HCT116 (cell line): ENCODE measurements at regions not wholly inside any gene's neighbourhood (a gene's known extent, or its start where the extent isn't known, plus 50 kb on each side); places are given as distances from the start of the nearest gene placed in this dataset.

ENCODE experiments used
- ATAC-seq: fragments of 200-7000 bp; cut with Tn5 transposase; 2 replicates; pipeline ENCODE4 v1.9.1; 2020; ENCODE audit warnings: mild to moderate bottlenecking, moderate library complexity
- BruUV-seq: library from RNA; stranded (reverse); fragments of 400-500 nt; replicated peaks from 2 replicates; lab custom pipeline; 2021; lab: Mats Ljungman, UMichigan
- CTCF ChIA-PET: fragments of 300-600 bp; sonication (Branson Sonifier 250); formaldehyde crosslinking; loops from one replicate; lab custom pipeline; 2021; ENCODE audit warnings: antibody characterized with exemption; lab: Charles Lee
- POLR2A ChIA-PET: fragments of 300-600, 350-600 bp; sonication (Branson Sonifier 250); formaldehyde crosslinking; loops from one replicate; lab custom pipeline; 2021; ENCODE audit warnings: antibody characterized with exemption; lab: Charles Lee
- RAD21 ChIA-PET, 2 experiments: fragments of 300-600 bp; sonication (Branson Sonifier 250); formaldehyde crosslinking; loops; one replicate each; lab custom pipeline; 2023; ENCODE audit warnings: low total read pairs in 2 of 2; ENCODE audit not compliant: uncharacterized antibody in 2 of 2, unreplicated experiment in 2 of 2, low non-redundant PET in 1 of 2; lab: Charles Lee
- DNase-seq: peaks from one replicate; pipeline ENCODE4 v3.0.0-alpha.2; 2010; ENCODE audit warnings: low read depth, low spot score
- H2AFZ ChIP-seq: fragments of 200-600 bp; shearing (Covaris generic), sonication (generic); 2 replicates; pipeline ENCODE4 v1.6.1; 2017; ENCODE audit warnings: low read depth, mixed run types, mixed read lengths, antibody characterized with exemption, low read length; ENCODE audit not compliant: poor library complexity, severe bottlenecking
- H3K27ac ChIP-seq: 2 replicates; pipeline ENCODE4 v1.5.1; 2012; ENCODE audit warnings: low read depth, low read length
- H3K27me3 ChIP-seq: fragments of 200-600 bp; sonication (generic); 2 replicates; pipeline ENCODE4 v1.6.1; 2016; ENCODE audit warnings: mixed run types, low read length, mixed read lengths; ENCODE audit not compliant: insufficient read depth
- H3K36me3 ChIP-seq, 2 experiments: fragments of 200-500 bp in 1 of 2; fragments of 200-600 bp in 1 of 2; sonication (Bioruptor generic) in 1 of 2; sonication (generic) in 1 of 2; 2 replicates each; pipeline versions ENCODE4 v1.5.1 to v1.6.1; 2014 to 2016; ENCODE audit warnings: low read length in 2 of 2, inconsistent platforms in 1 of 2, mixed read lengths in 1 of 2, mixed run types in 1 of 2; ENCODE audit not compliant: insufficient read depth in 2 of 2, control insufficient read depth in 1 of 2
- H3K4me1 ChIP-seq, 2 experiments: fragments of 200-600 bp in 1 of 2; sonication (generic) in 1 of 2; 2 replicates each; pipeline versions ENCODE4 v1.5.1 to v1.6.1; 2012 to 2017; ENCODE audit warnings: low read length in 2 of 2, inconsistent platforms in 1 of 2, mild to moderate bottlenecking in 1 of 2, mixed read lengths in 1 of 2, mixed run types in 1 of 2, moderate library complexity in 1 of 2; ENCODE audit not compliant: insufficient read depth in 2 of 2, control insufficient read depth in 1 of 2
- H3K4me2 ChIP-seq: fragments of 200-600 bp; sonication (generic); 2 replicates; pipeline ENCODE4 v1.6.1; 2017; ENCODE audit warnings: mixed run types, low read length, mixed read lengths
- H3K4me3 ChIP-seq, 2 experiments: fragments of 200-600 bp in 1 of 2; sonication (generic) in 1 of 2; replicated peaks in 1 of 2; 2 replicates each; pipeline ENCODE4 v1.5.1; 2011 to 2016; ENCODE audit warnings: low read length in 2 of 2, control low read depth in 1 of 2, low read depth in 1 of 2, mild to moderate bottlenecking in 1 of 2, mixed read lengths in 1 of 2, mixed run types in 1 of 2
- H3K79me2 ChIP-seq: fragments of 200-600 bp; sonication (generic); 2 replicates; pipeline ENCODE4 v1.6.1; 2017; ENCODE audit warnings: mild to moderate bottlenecking, mixed run types, low read length, moderate library complexity, mixed read lengths; ENCODE audit not compliant: insufficient read depth
- H3K9ac ChIP-seq: fragments of 200-600 bp; sonication (generic); 2 replicates; pipeline ENCODE4 v1.6.1; 2016; ENCODE audit warnings: low read length, mixed read lengths
- H3K9me2 ChIP-seq: fragments of 200-600 bp; sonication (generic), shearing (Covaris generic); 2 replicates; pipeline ENCODE4 v1.6.1; 2017; ENCODE audit warnings: mixed run types, mild to moderate bottlenecking, moderate library complexity; ENCODE audit not compliant: insufficient read depth
- H3K9me3 ChIP-seq, 2 experiments: fragments of 200-500 bp in 1 of 2; fragments of 200-600 bp in 1 of 2; sonication (Bioruptor generic) in 1 of 2; sonication (generic) in 1 of 2; 2 replicates each; pipeline ENCODE4 v1.6.1; 2014 to 2017; ENCODE audit warnings: low read length in 2 of 2, mixed read lengths in 2 of 2, inconsistent platforms in 1 of 2, low read depth in 1 of 2, mild to moderate bottlenecking in 1 of 2, mixed run types in 1 of 2, moderate library complexity in 1 of 2; ENCODE audit not compliant: control insufficient read depth in 1 of 2, insufficient read depth in 1 of 2
- H4K20me1 ChIP-seq: fragments of 200-600 bp; sonication (generic), shearing (Covaris generic); 2 replicates; pipeline ENCODE4 v1.6.1; 2017; ENCODE audit warnings: mixed run types, mild to moderate bottlenecking, moderate library complexity; ENCODE audit not compliant: insufficient read depth
- CBX3 ChIP-seq: IDR thresholded peaks from 2 replicates; pipeline ENCODE4 v1.6.1; 2012; ENCODE audit warnings: low read depth
- CTCF ChIP-seq, 3 experiments: fragments of 200-600 bp in 1 of 3; sonication (generic) in 1 of 3; IDR thresholded peaks in 2 of 3; conservative IDR thresholded peaks in 1 of 3; 2 replicates each; pipeline ENCODE4 v1.5.1; 2012 to 2017; ENCODE audit warnings: low read depth in 2 of 3, low read length in 2 of 3, antibody characterized with exemption in 1 of 3, borderline replicate concordance in 1 of 3, control low read depth in 1 of 3, mild to moderate bottlenecking in 1 of 3, mixed read lengths in 1 of 3, mixed run types in 1 of 3, moderate library complexity in 1 of 3; ENCODE audit not compliant: insufficient read depth in 1 of 3
- EGR1 ChIP-seq: IDR thresholded peaks from 2 replicates; pipeline ENCODE4 v1.6.1; 2012; ENCODE audit warnings: low read depth
- EZH2 ChIP-seq: fragments of 200-600 bp; sonication (generic); IDR thresholded peaks from 2 replicates; pipeline ENCODE4 v1.6.1; 2017; ENCODE audit warnings: antibody characterized with exemption, mixed run types
- POLR2A ChIP-seq: IDR thresholded peaks from 2 replicates; pipeline ENCODE4 v1.7.0; 2011; ENCODE audit warnings: borderline replicate concordance; ENCODE audit not compliant: insufficient read depth, insufficient read length; ENCODE audit errors: extremely low read depth
- SIN3A ChIP-seq: IDR thresholded peaks from 2 replicates; pipeline ENCODE4 v1.6.1; 2012; ENCODE audit warnings: low read depth
- YY1 ChIP-seq: IDR thresholded peaks from 2 replicates; pipeline ENCODE4 v1.6.1; 2011; ENCODE audit warnings: low read length, low read depth, moderate library complexity, mild to moderate bottlenecking; ENCODE audit not compliant: insufficient replicate concordance; ENCODE audit errors: extremely low read depth
- ZFX ChIP-seq: fragments of 450-650 bp; IDR thresholded peaks from 2 replicates; pipeline ENCODE4 v1.6.1; 2017
- intact Hi-C: fragments of 100-400 bp; cut with micrococcal nuclease; formaldehyde crosslinking; loops from 2 replicates; pipeline ENCODE4 v1.10.0; 2022

DNA sequence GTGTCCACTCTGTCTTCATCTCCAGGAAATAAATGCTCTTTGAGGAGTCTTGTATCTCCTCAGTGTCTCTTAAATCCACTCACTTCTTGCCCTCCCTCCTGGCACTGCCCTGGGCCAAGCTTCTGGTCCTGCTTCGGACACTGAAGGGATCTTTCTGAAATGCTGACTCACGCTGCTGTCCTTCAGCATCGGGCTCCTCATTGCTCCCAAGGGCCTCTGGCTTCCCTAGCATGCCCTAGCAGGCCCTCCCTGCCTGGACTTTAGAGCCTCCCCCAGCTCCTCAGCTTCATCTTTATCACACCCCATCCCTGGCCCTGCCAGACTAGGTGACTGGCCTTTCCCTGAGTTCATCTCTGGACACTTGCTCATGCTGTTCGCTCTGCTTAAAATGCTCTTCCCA lies 96.6 kb downstream of the FOXD2 start:
- no peaks in the 10 kb centered on the region for H3K9me3 ChIP-seq
- ChIA-PET CTCF (no interaction called here), POLR2A (no interaction called here), RAD21 (no interaction called here)
- H3K27me3 ChIP-seq: no peaks in the 10 kb centered on the region
- H3K36me3 ChIP-seq: no peaks in the 10 kb centered on the region
- intact Hi-C loops: no loop called here
- H3K79me2 ChIP-seq: no peaks in the 10 kb centered on the region
- no peak overlapping the region for H3K4me2 ChIP-seq
- TF ChIP-seq CTCF (IDR thresholded peaks at IDR 0.05 in 2 of 3, conservative IDR thresholded peaks at IDR 0.05 in 1 of 3; ENCODE audit: borderline replicate concordance in 1 of 3, insufficient read depth in 1 of 3, low read depth in 2 of 3, low read length in 2 of 3): no peak
- TF ChIP-seq EGR1: no peak
- TF ChIP-seq CBX3: no peak
- no peak for TF ChIP-seq EZH2
- no peak for TF ChIP-seq YY1
- H3K9me2 ChIP-seq: no peaks in the 10 kb centered on the region
- no peaks in the 10 kb centered on the region for H4K20me1 ChIP-seq
- no peak overlapping the region for H3K27ac ChIP-seq
- no peak overlapping the region for H3K4me3 ChIP-seq
- H2AFZ ChIP-seq: no peak overlapping the region
- no peaks in the 10 kb centered on the region for H3K4me1 ChIP-seq
- no TSS peak for BruUV-seq
- ATAC-seq: no peak
- no peak for DNase-seq
- no peak overlapping the region for H3K9ac ChIP-seq

GRCh38 chr1:47536646-47537118 lies 98.8 kb downstream of the FOXD2 start:
- Histone ChIP-seq H4K20me1 (no peaks in the 10 kb centered on the region), H2AFZ (no peak overlapping the region), H3K9ac (no peak overlapping the region), H3K4me3 (no peak overlapping the region), H3K4me2 (no peak overlapping the region), H3K4me1 (no peaks in the 10 kb centered on the region), H3K9me3 (no peaks in the 10 kb centered on the region), H3K9me2 (no peaks in the 10 kb centered on the region), H3K27ac (no peak overlapping the region), H3K27me3 (no peaks in the 10 kb centered on the region), H3K79me2 (no peaks in the 10 kb centered on the region), H3K36me3 (no peaks in the 10 kb centered on the region)
- DNase-seq (no peak), ATAC-seq (no peak)
- CTCF ChIA-PET: no interaction called here
- POLR2A ChIA-PET: no interaction called here
- BruUV-seq: no TSS peak
- TF ChIP-seq ZFX (no peak), POLR2A (no peak), SIN3A (no peak)
- RAD21 ChIA-PET: no interaction called here
- intact Hi-C loops: no loop called here
